GM23338 (cell line): ENCODE measurements at regions not wholly inside any gene's neighbourhood (a gene's known extent, or its start where the extent isn't known, plus 50 kb on each side); places are given as distances from the start of the nearest gene placed in this dataset.

Source experiments
- ATAC-seq: fragments of 200-7000 bp; cut with Tn5 transposase; 3 replicates; pipeline ENCODE4 v1.9.1; 2020
- DNase-seq: peaks from one replicate; pipeline ENCODE4 v3.0.0-alpha.2; 2015; ENCODE audit warnings: low spot score
- H2AFZ ChIP-seq: fragments of 200-600 bp; sonication (generic); 2 replicates; pipeline ENCODE4 v1.8.0; 2016; ENCODE audit warnings: antibody characterized with exemption, mild to moderate bottlenecking, moderate library complexity
- H3F3A ChIP-seq: fragments of 200-600 bp; sonication (generic); replicated peaks from 2 replicates; pipeline ENCODE4 v1.8.0; 2017; ENCODE audit warnings: antibody characterized with exemption, mixed run types, low read depth
- H3K27ac ChIP-seq: fragments of 200-600 bp; sonication (generic); 2 replicates; pipeline ENCODE4 v1.6.1; 2016; ENCODE audit warnings: low read depth
- H3K27me3 ChIP-seq: fragments of 200-600 bp; sonication (generic); 2 replicates; pipeline ENCODE4 v1.8.0; 2016; ENCODE audit warnings: mild to moderate bottlenecking, mixed run types, moderate library complexity; ENCODE audit not compliant: insufficient read depth
- H3K36me3 ChIP-seq: fragments of 200-600 bp; sonication (generic); 2 replicates; pipeline ENCODE4 v1.8.0; 2016; ENCODE audit warnings: mild to moderate bottlenecking; ENCODE audit not compliant: insufficient read depth
- H3K4me1 ChIP-seq: fragments of 200-600 bp; sonication (generic); 2 replicates; pipeline ENCODE4 v1.8.0; 2016; ENCODE audit warnings: mild to moderate bottlenecking, moderate library complexity; ENCODE audit not compliant: insufficient read depth
- H3K4me2 ChIP-seq: fragments of 200-600 bp; sonication (generic); 2 replicates; pipeline ENCODE4 v1.7.1; 2017; ENCODE audit warnings: mixed run types
- H3K4me3 ChIP-seq: fragments of 200-600 bp; sonication (generic); 2 replicates; pipeline ENCODE4 v1.6.1; 2016; ENCODE audit warnings: mixed run types
- H3K79me2 ChIP-seq: fragments of 200-600 bp; sonication (generic); replicated peaks from 2 replicates; pipeline ENCODE4 v1.8.0; 2017; ENCODE audit warnings: mild to moderate bottlenecking; ENCODE audit not compliant: insufficient read depth
- H3K9me2 ChIP-seq: fragments of 200-600 bp; sonication (generic); 2 replicates; pipeline ENCODE4 v1.8.0; 2017; ENCODE audit not compliant: insufficient read depth
- H4K20me1 ChIP-seq: fragments of 200-600 bp; sonication (generic); replicated peaks from 2 replicates; pipeline ENCODE4 v1.8.0; 2017; ENCODE audit warnings: mild to moderate bottlenecking; ENCODE audit not compliant: insufficient read depth
- H3K27ac Mint-ChIP-seq: 2 replicates; pipeline ENCODE4 v1.8.0; 2020; ENCODE audit warnings: inconsistent platforms, mild to moderate bottlenecking, moderate library complexity, mixed read lengths
- H3K27me3 Mint-ChIP-seq: 3 replicates; pipeline ENCODE4 v1.8.0; 2022; ENCODE audit warnings: low read depth, mild to moderate bottlenecking, moderate library complexity, mixed read lengths, inconsistent platforms; ENCODE audit not compliant: insufficient read depth, poor library complexity
- H3K36me3 Mint-ChIP-seq: 3 replicates; pipeline ENCODE4 v1.8.0; 2021; ENCODE audit warnings: low read depth, mild to moderate bottlenecking, inconsistent platforms, moderate library complexity, mixed read lengths
- H3K4me1 Mint-ChIP-seq: 3 replicates; pipeline ENCODE4 v1.8.0; 2020; ENCODE audit warnings: mild to moderate bottlenecking, inconsistent platforms, mixed read lengths
- H3K4me3 Mint-ChIP-seq: 3 replicates; pipeline ENCODE4 v1.8.0; 2021; ENCODE audit warnings: moderate library complexity, mild to moderate bottlenecking, inconsistent platforms, mixed read lengths
- H3K9me3 Mint-ChIP-seq: 3 replicates; pipeline ENCODE4 v1.8.0; 2020; ENCODE audit warnings: moderate library complexity, mild to moderate bottlenecking, inconsistent platforms, mixed read lengths
- CREB1 ChIP-seq: fragments of 250-450 bp; sonication (Bioruptor Pico); IDR thresholded peaks from 2 replicates; pipeline ENCODE4 v1.5.0; 2020; ENCODE audit warnings: low read depth, mild to moderate bottlenecking, moderate library complexity
- CTCF ChIP-seq, 2 experiments: fragments of 200-600 bp in 1 of 2; sonication (generic) in 1 of 2; conservative IDR thresholded peaks; 2 replicates each; pipeline versions ENCODE4 v1.5.1 to v1.6.1; 2016 to 2017; ENCODE audit warnings: antibody characterized with exemption in 2 of 2, low read depth in 2 of 2, mild to moderate bottlenecking in 2 of 2, moderate library complexity in 1 of 2
- EZH2 ChIP-seq: fragments of 200-600 bp; sonication (generic); IDR thresholded peaks from one replicate; pipeline ENCODE4 v1.8.0; 2017; ENCODE audit warnings: antibody characterized with exemption, mild to moderate bottlenecking, low read depth; ENCODE audit not compliant: unreplicated experiment
- EZH2phosphoT487 ChIP-seq: fragments of 200-600 bp; sonication (generic); IDR thresholded peaks from one replicate; pipeline ENCODE4 v1.8.1; 2018; ENCODE audit warnings: antibody characterized with exemption; ENCODE audit not compliant: unreplicated experiment
- ZNF114 ChIP-seq: fragments of 250-450 bp; sonication (Bioruptor Pico); IDR thresholded peaks from 2 replicates; pipeline ENCODE4 v1.5.0; 2020; ENCODE audit warnings: mild to moderate bottlenecking, moderate library complexity
- ZNF462 ChIP-seq: fragments of 250-450 bp; sonication (Bioruptor Pico); IDR thresholded peaks from 2 replicates; pipeline ENCODE4 v1.5.0; 2020; ENCODE audit warnings: mild to moderate bottlenecking, moderate library complexity

- no peak for TF ChIP-seq ZNF462 (CRISPR knock-in tag)
- TF ChIP-seq CTCF (conservative IDR thresholded peaks at IDR 0.05; ENCODE audit: low read depth in 2 of 2): no peak
- TF ChIP-seq ZNF114 (CRISPR knock-in tag): no peak
Measured at GRCh38 chr13:73664851-73665250, 469.4 kb downstream of the KLF12 start (continued).

- H4K20me1 ChIP-seq: no peaks in the 10 kb centered on the region
- ATAC-seq: no peak
- TF ChIP-seq ZNF462 (CRISPR knock-in tag): no peak
- TF ChIP-seq EZH2: no peak
- TF ChIP-seq EZH2phosphoT487: no peak
- TF ChIP-seq CREB1 (CRISPR knock-in tag): no peak
Measured at GRCh38 chr13:73662833-73663232, 471.4 kb downstream of the KLF12 start.

More at GRCh38 chr13:73662833-73663232, 471.4 kb downstream of the KLF12 start:
- H3K27ac Mint-ChIP-seq: no peak overlapping the region
- Histone ChIP-seq H3K4me1 (no peaks in the 10 kb centered on the region), H3K27me3 (no peaks in the 10 kb centered on the region), H3K4me2 (no peak overlapping the region), H3K4me3 (no peak overlapping the region), H3F3A (no peaks in the 10 kb centered on the region), H3K27ac (no peak overlapping the region), H3K36me3 (no peaks in the 10 kb centered on the region), H3K9me2 (peaks cover 3% of the 10 kb centered on the region; the same call in 1 of the 2 replicates), H2AFZ (no peak overlapping the region), H3K79me2 (no peaks in the 10 kb centered on the region)
- no peak overlapping the region for H3K4me3 Mint-ChIP-seq
- peaks cover 5% of the 10 kb centered on the region for H3K27me3 Mint-ChIP-seq
- no peak for DNase-seq
- H3K4me1 Mint-ChIP-seq: no peaks in the 10 kb centered on the region; the same call in 2 of the 3 replicates
- no peaks in the 10 kb centered on the region for H3K36me3 Mint-ChIP-seq
- H3K9me3 Mint-ChIP-seq: no peaks in the 10 kb centered on the region; the same call in 1 of the 3 replicates
